Activated CD4-positive, CD25-positive, alpha-beta regulatory T cell (primary cell): ENCODE measurements at regions not wholly inside any gene's neighbourhood (a gene's known extent, or its start where the extent isn't known, plus 50 kb on each side); places are given as distances from the start of the nearest gene placed in this dataset.
"Not testable (repeated sequence)": the region's sequence is repeated elsewhere in the genome, so short reads cannot be mapped to it uniquely, and the experiment has no call there.

ENCODE experiments used
- DNase-seq, 4 experiments: peaks; one replicate each; lab custom pipeline; 2025; lab: John Stamatoyannopoulos, UW

DNA sequence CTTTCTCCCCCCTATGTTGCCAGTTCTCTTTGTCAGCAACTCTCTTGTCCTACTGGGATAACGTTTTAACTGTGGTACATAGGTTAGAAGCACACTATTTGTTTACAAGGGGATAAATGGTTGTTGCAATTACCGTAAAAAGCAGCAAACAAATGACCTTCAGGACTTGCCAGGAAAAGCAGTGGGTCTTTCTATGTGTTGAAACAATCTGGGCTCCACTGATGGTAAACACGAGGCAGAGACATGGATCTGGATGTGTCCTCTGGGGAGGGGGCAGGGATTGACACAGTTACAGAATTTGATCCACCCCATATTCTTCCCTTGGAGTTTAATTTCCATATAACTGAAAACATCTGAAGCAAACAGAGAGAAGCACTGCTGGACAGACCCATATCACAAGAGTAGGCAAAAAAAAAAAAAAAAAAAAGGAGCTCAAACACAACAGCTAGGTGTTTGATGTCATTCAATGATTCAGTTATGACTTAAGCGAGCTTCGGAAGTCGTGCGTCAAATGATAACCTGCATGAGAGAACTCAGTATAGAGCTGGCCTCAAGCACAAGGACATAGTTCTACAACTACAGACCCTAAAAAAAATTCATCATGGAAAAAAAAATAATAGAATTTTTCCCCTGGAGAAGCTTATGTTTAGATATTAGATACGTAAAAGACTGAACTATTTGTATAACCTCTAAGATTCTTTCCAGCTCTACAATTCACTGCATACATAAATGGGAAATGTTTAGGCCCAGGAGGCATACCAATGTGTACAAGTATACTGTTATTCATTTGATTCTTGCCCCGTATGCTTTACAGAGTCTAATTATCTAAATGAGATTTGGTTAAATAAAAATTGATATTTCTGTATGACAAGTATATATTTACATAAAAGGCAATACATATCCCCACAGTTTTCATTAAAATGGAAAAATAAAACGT lies 127.7 kb downstream of the ALDH8A1 start:
- no peak for DNase-seq

DNA sequence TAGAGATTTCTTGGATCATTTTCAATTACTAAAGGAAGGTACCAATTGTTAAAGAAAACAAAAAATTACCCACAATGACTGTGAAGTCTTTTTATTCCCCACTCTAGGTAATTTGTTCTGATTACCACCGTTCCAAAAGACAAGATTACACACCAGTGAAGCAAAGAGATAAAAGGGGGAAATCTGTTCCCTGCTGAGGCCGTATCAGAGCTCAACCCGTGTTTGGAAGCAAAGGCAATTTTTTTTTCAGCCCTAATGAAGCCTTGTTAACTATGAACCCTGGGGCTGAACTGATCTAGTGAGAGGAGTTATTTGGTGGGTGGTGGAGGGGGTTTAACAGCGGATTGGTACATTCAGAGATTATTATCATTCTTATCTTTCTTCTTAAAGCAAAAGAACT lies 128.5 kb downstream of the ALDH8A1 start:
- DNase-seq = no peak

DNA sequence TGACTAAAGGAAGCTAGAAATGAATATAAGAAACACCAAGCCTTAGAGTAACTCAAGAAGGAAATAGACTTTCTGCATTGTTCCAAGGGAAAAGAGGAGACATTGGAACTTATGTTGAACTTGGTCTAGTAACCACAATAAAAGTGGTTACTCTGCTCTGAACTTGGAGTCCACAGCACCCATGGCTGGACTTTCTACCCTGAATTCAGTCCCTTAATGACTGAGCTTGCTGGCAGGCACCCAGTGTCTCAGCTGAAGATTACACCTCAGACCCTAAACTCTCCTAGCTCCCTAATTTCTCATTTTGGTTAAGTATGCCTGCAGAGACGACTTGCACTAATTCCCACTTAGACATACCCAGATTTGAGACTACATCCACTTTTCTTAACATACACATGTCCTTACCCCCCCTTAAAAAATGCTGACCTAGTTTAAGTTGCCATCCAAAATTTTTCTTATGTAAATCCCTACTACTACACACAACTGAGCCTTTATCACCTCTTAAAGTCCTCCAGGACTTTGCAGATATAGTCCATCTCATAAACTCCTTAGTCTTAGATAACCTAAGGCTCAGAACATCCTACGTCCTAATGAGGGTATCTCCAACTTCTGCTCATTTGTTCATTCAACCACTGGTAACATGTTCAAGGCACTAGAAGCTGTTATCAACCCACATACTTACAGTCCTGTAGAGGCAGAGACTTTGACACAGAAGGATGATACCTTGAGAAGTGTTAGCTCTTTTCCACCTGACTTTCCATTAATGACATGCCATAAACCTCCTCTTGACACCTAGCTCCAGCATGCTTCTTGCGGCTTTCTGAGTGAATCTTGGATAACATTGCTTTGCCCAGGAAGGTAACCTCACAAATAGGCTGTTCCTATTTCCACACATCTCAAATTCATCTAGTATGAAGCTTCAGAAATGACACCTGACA lies 129.8 kb downstream of the ALDH8A1 start:
- DNase-seq = no peak

DNA sequence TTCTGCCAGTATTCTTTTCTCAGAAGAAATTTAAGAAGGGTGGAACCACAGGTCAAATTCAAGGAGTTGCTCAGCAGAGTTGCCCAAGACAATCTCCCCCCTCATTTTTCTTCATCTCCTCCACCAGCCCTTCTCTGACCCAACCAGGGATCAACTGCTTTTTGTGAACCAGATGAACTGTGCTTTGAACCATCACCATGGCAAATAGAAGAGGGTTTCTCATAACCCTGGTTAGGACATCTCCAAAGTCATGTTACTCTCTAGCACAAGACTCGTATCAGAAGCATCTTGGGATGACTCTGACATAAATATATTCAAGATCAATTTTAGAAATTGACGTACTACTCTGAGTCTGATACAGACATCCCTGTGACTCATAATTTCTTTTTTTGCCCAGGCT lies 130.7 kb downstream of the ALDH8A1 start:
- DNase-seq = no peak

DNA sequence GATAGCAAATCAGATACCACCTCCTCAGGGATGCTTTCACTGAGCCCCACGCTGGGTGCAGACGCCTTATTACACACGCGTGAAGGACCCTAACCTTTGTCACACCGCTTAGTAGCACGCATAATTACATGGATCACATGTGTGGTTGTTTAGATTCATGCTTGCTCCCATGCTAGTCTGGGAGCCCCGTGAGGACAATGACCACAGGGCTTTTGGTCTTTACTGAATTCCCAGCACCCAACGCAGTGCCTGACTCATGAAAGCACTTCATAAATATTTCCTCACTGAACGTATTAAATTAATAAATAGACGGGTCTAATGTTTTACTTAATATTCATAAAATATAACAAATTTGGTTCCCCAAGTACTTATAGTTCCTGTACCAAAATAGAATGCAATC lies 132.5 kb downstream of the ALDH8A1 start:
- DNase-seq = no peak

DNA sequence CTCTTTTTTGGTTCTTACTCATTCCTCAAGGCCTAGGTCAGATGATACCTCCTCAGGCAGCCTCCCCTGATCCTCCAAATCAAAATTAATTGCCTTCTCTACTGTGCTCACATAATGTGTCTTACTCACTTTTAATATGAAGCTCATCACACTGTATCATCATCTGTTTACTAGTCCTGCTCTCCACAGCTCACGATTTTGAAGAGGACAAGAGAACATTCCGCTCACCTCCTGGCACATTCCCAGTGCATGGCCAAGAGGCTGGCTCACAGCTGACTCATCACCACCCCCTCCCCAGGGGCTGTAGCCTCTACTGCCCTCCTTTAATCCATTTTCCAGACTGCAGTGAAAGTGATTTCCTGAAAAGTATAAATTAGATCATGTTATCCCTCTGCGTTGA lies 133.1 kb downstream of the ALDH8A1 start:
- no peak for DNase-seq

DNA sequence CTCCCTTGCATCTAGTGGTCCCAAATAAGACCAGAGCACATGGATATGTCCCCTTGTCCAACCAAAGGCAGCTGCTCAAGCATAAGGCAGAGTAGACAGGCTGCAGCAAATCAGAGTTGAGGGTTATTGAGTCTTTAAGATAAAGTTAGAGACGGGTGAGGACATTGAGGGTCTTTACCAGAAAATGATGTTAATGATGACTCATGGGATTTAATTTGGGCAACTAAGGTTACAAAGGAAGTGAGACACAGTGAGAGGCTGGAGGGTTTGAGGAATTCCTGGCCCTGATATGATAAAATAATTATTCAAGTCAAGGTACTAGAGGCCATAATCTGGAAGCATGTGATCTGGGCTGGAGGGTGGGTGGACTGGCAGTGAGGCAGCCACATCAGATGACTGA lies 133.6 kb downstream of the ALDH8A1 start:
- DNase-seq = no peak

DNA sequence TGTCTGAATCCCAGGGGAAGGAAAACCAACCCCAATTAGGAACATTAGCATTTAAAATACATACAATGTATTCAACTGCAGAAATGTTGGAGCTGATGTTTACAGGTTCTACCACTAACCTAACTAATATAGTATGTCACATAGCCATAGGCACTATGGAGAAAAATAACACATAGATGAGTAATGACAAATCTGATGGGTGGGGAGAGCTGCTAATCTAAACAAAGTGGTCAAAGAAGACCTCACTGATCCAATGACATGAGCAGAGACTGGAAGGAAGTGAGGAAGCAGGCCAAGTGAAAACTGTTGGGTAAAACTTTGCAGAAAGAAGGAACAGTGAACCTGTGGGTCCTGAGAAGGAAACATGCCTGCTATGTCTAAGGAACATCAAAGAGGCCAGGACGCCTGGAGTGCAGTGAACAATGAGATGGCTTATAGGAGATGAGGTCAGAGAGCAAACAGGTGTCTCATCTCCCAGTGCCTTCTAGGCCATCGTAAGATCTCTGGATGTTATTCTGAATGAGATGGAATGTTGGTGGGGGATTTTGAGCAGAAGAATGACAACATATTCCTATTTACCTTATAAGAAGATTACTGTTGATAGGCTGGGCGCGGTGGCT lies 135.7 kb downstream of the ALDH8A1 start:
- no peak for DNase-seq

DNA sequence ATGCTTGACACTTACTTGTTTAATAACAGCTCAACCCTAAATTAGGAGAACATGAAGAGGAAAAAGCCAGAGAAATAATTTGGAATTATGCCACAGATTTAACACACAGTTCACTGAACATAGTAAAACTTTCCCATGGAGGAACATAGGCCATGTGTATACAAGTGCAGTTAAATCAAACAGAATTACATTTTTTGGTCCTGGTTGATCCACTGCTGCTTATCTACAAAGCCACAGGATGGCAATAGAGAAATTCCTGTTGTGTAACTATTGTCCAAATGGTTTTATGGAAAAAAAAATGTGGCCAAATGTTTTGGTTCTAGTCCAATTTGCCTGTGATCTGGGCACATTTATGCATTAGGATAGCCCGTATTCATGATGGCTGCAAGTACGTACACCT lies 136.8 kb downstream of the ALDH8A1 start:
- DNase-seq = no peak

DNA sequence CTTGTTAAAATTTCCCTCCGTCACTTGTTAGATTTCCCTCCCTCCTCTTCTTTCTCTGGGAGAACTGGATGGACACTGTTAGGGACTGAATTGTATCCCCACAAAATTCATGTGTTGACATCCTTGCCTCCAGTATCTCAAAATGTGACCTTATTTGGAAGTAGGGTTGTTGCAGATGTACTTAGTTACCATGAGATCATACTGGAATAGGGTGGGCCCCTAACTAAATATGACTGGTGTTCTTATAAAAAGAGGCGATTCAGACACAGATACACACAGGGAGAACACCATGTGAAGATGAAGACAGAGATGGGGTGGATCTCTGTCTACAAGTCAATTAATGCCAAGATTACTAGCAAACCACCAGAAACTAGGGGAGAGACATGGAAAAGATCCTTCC lies 139.5 kb downstream of the ALDH8A1 start:
- DNase-seq = no peak

DNA sequence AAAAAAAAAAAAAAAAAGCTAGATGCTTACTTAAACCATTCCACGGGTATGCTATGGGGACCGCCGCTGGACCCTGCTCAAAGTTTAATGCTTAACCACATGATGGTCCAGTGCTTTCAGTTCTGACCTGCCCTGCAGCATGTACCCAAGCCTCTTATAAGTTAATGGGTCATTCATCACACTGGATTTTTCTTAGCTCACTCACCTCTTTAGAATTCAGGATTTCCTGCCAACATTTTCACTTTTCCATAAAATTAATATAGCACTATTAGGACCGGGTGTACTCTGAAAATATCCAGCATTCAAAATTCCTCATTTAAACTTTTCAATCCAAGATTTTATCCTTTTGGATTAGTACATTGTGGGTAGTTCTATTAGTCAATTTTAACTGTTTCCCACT lies 140.8 kb downstream of the ALDH8A1 start:
- DNase-seq = no peak

DNA sequence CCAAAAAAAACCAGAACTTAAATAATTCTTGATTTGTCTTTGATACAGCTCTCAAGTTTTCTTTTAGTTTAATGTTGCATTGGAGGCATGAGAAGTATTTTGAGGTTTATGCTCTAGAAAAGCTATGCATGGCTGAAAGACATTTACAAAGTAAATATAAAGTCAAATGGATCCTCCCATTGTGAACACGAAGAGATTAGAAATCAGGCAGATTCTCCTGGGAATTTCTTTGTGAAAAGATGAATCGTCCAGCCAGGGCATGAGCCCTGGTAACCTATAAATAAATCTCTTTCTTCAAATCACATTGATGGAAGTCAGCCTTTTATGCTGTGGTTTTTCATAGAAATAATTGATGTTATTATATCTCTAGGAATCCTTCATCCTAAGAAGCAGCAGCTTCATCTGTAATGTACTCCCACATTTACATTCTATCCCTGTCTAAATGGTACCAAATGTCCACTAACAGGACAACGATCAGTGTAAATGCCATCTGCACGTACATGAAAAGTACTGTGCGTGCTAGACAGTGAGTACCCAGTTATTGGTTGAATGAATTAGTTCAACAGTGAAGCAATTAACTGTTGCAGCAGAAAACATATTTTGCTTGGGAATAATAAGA lies 143.6 kb downstream of the ALDH8A1 start:
- no peak for DNase-seq

DNA sequence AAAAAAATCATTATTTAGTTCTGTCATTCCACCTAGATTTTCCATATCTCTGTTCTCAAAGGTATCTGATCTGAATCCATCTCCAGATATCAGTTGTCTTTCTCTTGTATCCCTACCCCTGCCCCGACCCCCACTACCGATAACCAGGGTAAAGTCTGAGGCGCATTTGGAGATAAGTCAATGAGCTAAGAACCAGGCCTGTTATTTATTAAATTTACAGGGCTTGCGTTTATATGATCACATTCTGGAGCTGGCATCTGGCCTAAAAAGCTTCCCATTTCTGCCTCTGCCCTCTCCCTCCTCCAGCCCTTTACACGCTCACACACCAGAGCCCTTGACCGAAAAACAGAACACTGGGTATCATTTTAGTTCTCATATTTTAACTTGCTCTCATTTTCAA lies 144.7 kb downstream of the ALDH8A1 start:
- DNase-seq = no peak

DNA sequence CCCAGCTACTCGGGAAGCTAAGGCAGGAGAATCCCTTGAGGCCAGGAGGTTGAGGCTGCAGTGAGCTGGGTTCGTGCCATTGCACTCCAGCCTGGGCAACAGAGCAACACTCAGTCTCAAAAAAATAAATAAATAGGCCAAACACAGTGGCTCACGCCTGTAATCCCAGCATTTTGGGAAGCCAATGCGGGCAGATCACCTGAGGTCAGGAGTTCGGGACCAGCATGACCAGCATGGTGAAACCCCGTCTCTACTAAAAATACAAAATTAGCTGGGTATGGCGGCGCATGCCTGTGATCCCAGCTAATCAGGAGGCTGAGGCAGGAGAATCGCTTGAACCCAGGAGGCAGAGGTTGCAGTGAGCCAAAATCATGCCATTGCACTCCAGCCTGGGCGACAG lies 145.6 kb downstream of the ALDH8A1 start:
- not testable (repeated sequence) for DNase-seq

DNA sequence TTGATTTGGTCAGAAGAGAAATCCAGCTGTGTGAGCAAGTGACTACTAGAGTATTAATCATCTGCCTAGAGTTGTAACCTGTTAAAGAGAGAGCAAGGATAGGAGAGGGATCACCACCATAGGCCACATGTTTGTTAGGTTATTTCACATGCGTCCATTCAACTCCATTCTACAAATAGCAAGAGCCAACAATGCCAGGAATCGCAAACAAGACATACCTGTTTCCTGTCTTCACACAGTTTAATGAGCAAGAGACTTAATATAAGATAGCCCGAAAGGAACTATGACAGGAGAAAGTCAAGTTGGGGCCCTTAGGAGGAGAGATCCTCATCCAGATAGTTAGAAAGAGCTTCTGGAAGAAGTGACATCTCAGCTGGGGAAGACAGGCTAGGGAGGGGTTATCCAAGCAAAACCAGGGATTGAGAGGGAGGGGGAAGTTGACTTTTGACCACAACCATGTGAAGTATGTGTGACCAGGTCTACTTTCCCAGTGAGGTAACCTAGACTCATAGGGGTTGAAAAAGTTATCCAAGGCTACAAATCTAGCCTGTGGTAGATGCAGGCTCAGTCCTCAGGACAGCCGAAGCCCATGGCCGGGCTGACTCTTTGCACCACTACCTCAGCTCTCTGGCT lies 147.4 kb downstream of the ALDH8A1 start:
- no peak for DNase-seq

DNA sequence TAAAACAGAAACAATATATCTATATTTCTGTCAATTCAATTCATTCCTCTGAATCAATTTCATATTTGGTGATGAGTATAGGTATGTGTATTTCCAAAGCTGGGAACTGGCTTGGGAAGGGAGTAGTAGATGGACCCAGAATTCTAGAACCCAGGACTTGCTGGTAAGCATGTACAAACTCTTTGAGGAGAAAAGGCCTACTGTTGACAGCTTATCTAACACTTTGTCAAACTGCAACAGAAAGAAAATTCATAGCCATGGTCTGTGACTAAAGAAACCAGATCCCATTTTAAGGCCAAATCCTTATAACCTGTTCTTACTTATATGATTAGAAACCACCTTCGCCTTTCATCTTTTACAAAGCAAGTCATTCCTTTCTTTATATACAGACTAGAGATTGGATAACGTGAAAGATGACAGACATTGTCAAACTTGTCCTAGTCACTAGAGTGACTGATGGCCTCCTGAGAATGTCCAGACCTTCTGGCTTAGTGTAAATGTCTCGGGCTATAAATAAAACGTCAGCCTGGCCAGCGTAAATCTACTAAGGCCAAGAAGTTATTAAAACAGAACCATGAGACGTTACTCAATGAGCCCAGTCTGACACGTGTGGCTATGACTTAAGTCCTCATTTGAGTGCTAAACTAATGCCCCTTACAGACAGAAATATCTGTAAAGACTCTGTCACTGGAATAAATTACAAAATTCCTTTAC lies 152.3 kb downstream of the ALDH8A1 start:
- DNase-seq = no peak

DNA sequence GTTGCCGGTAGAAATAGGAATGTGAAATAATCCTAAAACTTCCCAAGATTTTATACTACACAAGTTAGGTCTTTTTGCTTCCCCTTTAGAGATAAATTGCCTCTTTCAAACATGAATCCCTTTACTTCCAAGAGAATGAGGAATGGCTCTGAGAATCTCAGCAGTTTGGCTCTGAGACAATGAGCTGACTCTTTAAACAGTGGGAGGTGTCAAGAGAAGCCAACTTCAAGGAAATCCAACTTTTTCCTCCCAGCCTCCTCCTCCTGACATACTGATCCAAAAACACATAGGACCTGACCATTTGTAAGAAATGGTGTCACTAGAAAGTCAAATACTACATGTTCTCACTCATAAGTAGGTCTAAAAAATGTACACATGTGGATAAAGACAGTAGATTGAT lies 154.2 kb downstream of the ALDH8A1 start:
- DNase-seq = no peak

DNA sequence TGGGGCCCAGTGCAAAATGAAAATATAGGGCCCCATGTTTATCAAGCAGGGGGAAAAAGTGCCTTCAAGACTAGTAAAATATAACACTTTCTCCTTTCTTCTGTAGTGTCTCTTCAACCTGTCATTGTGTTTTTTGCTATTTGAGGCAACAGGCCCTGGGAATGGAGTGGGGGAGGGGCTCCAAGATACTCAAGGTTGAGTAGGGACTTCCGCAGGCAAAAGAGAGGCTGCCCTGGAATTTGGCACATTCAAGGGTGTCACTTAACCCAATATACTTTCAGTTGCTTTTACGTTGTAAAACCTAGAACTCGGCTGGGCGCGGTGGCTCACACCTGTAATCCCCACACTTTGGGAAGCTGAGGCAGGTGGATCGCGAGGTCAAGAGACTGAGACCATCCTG lies 154.9 kb downstream of the ALDH8A1 start:
- no peak for DNase-seq

DNA sequence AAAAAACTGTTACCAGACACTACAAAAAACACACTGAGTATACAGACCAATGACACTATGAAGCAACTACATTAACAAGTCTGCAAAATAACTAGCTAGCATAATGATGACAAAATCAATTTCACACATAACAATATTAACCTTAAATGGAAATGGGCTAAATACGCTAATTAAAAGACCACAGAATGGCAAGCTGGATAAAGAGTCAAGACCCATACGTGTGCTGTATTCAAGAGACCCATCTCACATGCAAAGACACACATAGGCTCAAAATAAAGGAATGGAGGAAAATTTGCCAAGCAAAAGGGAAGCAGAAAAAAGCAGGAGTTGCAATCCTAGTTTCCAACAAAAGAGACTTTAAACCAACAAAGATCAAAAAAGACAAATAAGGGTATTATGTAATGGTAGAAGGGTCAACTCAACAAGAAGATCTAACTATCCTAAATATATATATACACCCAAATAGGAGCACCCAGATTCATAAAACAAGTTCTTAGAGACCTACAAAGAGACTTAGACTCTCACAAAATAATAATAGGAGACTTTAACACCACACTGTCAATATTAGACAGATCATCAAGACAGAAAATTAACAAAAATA lies 158.6 kb downstream of the ALDH8A1 start:
- DNase-seq = not testable (repeated sequence)

DNA sequence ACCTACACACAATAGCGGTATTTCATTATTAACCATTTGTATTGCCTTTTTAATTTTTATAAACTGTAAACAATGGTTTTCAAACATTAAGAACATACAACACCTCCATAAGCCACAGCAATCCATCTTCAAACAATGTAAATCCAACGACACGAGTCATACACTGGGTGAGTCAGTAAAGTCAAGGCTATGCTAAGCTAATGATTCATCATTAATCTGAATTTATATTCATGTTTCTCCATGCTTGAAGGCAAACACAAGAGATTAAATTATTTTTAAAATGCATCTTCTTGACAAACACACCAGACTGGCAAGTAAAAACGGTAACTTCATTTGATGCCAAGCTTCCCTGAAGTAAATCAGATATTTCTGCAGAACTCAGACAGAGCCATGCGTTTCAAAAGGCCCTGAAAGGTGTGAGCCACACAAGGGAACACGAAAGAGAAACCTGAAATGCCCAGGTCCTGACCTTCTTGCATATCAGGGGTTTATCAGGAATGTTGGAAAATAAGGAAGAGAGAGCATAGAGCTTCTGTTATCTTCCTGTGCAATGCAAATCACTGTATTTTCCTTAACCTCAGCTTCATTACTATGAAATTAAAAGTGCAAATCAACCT lies 162.5 kb downstream of the ALDH8A1 start:
- DNase-seq = no peak
